HCT116 (cell line): ENCODE measurements at regions not wholly inside any gene's neighbourhood (a gene's known extent, or its start where the extent isn't known, plus 50 kb on each side); places are given as distances from the start of the nearest gene placed in this dataset.

ENCODE experiments used
- ATAC-seq: fragments of 200-7000 bp; cut with Tn5 transposase; 2 replicates; pipeline ENCODE4 v1.9.1; 2020; ENCODE audit warnings: mild to moderate bottlenecking, moderate library complexity
- BruUV-seq: library from RNA; stranded (reverse); fragments of 400-500 nt; replicated peaks from 2 replicates; lab custom pipeline; 2021; lab: Mats Ljungman, UMichigan
- CTCF ChIA-PET: fragments of 300-600 bp; sonication (Branson Sonifier 250); formaldehyde crosslinking; loops from one replicate; lab custom pipeline; 2021; ENCODE audit warnings: antibody characterized with exemption; lab: Charles Lee
- POLR2A ChIA-PET: fragments of 300-600, 350-600 bp; sonication (Branson Sonifier 250); formaldehyde crosslinking; loops from one replicate; lab custom pipeline; 2021; ENCODE audit warnings: antibody characterized with exemption; lab: Charles Lee
- RAD21 ChIA-PET, 2 experiments: fragments of 300-600 bp; sonication (Branson Sonifier 250); formaldehyde crosslinking; loops; one replicate each; lab custom pipeline; 2023; ENCODE audit warnings: low total read pairs in 2 of 2; ENCODE audit not compliant: uncharacterized antibody in 2 of 2, unreplicated experiment in 2 of 2, low non-redundant PET in 1 of 2; lab: Charles Lee
- DNase-seq: peaks from one replicate; pipeline ENCODE4 v3.0.0-alpha.2; 2010; ENCODE audit warnings: low read depth, low spot score
- H2AFZ ChIP-seq: fragments of 200-600 bp; shearing (Covaris generic), sonication (generic); 2 replicates; pipeline ENCODE4 v1.6.1; 2017; ENCODE audit warnings: low read depth, mixed run types, mixed read lengths, antibody characterized with exemption, low read length; ENCODE audit not compliant: poor library complexity, severe bottlenecking
- H3K27ac ChIP-seq: 2 replicates; pipeline ENCODE4 v1.5.1; 2012; ENCODE audit warnings: low read depth, low read length
- H3K27me3 ChIP-seq: fragments of 200-600 bp; sonication (generic); 2 replicates; pipeline ENCODE4 v1.6.1; 2016; ENCODE audit warnings: mixed run types, low read length, mixed read lengths; ENCODE audit not compliant: insufficient read depth
- H3K36me3 ChIP-seq, 2 experiments: fragments of 200-500 bp in 1 of 2; fragments of 200-600 bp in 1 of 2; sonication (Bioruptor generic) in 1 of 2; sonication (generic) in 1 of 2; 2 replicates each; pipeline versions ENCODE4 v1.5.1 to v1.6.1; 2014 to 2016; ENCODE audit warnings: low read length in 2 of 2, inconsistent platforms in 1 of 2, mixed read lengths in 1 of 2, mixed run types in 1 of 2; ENCODE audit not compliant: insufficient read depth in 2 of 2, control insufficient read depth in 1 of 2
- H3K4me1 ChIP-seq, 2 experiments: fragments of 200-600 bp in 1 of 2; sonication (generic) in 1 of 2; 2 replicates each; pipeline versions ENCODE4 v1.5.1 to v1.6.1; 2012 to 2017; ENCODE audit warnings: low read length in 2 of 2, inconsistent platforms in 1 of 2, mild to moderate bottlenecking in 1 of 2, mixed read lengths in 1 of 2, mixed run types in 1 of 2, moderate library complexity in 1 of 2; ENCODE audit not compliant: insufficient read depth in 2 of 2, control insufficient read depth in 1 of 2
- H3K4me2 ChIP-seq: fragments of 200-600 bp; sonication (generic); 2 replicates; pipeline ENCODE4 v1.6.1; 2017; ENCODE audit warnings: mixed run types, low read length, mixed read lengths
- H3K4me3 ChIP-seq, 2 experiments: fragments of 200-600 bp in 1 of 2; sonication (generic) in 1 of 2; replicated peaks in 1 of 2; 2 replicates each; pipeline ENCODE4 v1.5.1; 2011 to 2016; ENCODE audit warnings: low read length in 2 of 2, control low read depth in 1 of 2, low read depth in 1 of 2, mild to moderate bottlenecking in 1 of 2, mixed read lengths in 1 of 2, mixed run types in 1 of 2
- H3K79me2 ChIP-seq: fragments of 200-600 bp; sonication (generic); 2 replicates; pipeline ENCODE4 v1.6.1; 2017; ENCODE audit warnings: mild to moderate bottlenecking, mixed run types, low read length, moderate library complexity, mixed read lengths; ENCODE audit not compliant: insufficient read depth
- H3K9ac ChIP-seq: fragments of 200-600 bp; sonication (generic); 2 replicates; pipeline ENCODE4 v1.6.1; 2016; ENCODE audit warnings: low read length, mixed read lengths
- H3K9me2 ChIP-seq: fragments of 200-600 bp; sonication (generic), shearing (Covaris generic); 2 replicates; pipeline ENCODE4 v1.6.1; 2017; ENCODE audit warnings: mixed run types, mild to moderate bottlenecking, moderate library complexity; ENCODE audit not compliant: insufficient read depth
- H3K9me3 ChIP-seq, 2 experiments: fragments of 200-500 bp in 1 of 2; fragments of 200-600 bp in 1 of 2; sonication (Bioruptor generic) in 1 of 2; sonication (generic) in 1 of 2; 2 replicates each; pipeline ENCODE4 v1.6.1; 2014 to 2017; ENCODE audit warnings: low read length in 2 of 2, mixed read lengths in 2 of 2, inconsistent platforms in 1 of 2, low read depth in 1 of 2, mild to moderate bottlenecking in 1 of 2, mixed run types in 1 of 2, moderate library complexity in 1 of 2; ENCODE audit not compliant: control insufficient read depth in 1 of 2, insufficient read depth in 1 of 2
- H4K20me1 ChIP-seq: fragments of 200-600 bp; sonication (generic), shearing (Covaris generic); 2 replicates; pipeline ENCODE4 v1.6.1; 2017; ENCODE audit warnings: mixed run types, mild to moderate bottlenecking, moderate library complexity; ENCODE audit not compliant: insufficient read depth
- ATF3 ChIP-seq: IDR thresholded peaks from 2 replicates; pipeline ENCODE4 v1.6.1; 2012
- CEBPB ChIP-seq: IDR thresholded peaks from 2 replicates; pipeline ENCODE4 v1.6.1; 2012; ENCODE audit warnings: low read depth
- EGR1 ChIP-seq: IDR thresholded peaks from 2 replicates; pipeline ENCODE4 v1.6.1; 2012; ENCODE audit warnings: low read depth
- ELF1 ChIP-seq: IDR thresholded peaks from 2 replicates; pipeline ENCODE4 v1.6.1; 2012; ENCODE audit warnings: low read depth, borderline replicate concordance
- EZH2 ChIP-seq: fragments of 200-600 bp; sonication (generic); IDR thresholded peaks from 2 replicates; pipeline ENCODE4 v1.6.1; 2017; ENCODE audit warnings: antibody characterized with exemption, mixed run types
- EZH2phosphoT487 ChIP-seq: fragments of 200-600 bp; IDR thresholded peaks from 2 replicates; pipeline ENCODE4 v1.6.1; 2018; ENCODE audit warnings: antibody characterized with exemption, borderline replicate concordance
- FOSL1 ChIP-seq: IDR thresholded peaks from 2 replicates; pipeline ENCODE4 v1.6.1; 2012; ENCODE audit warnings: low read depth
- JUND ChIP-seq: IDR thresholded peaks from 2 replicates; pipeline ENCODE4 v1.6.1; 2012
- MAX ChIP-seq: IDR thresholded peaks from 2 replicates; pipeline ENCODE4 v1.6.1; 2012
- POLR2A ChIP-seq: IDR thresholded peaks from 2 replicates; pipeline ENCODE4 v1.7.0; 2011; ENCODE audit warnings: borderline replicate concordance; ENCODE audit not compliant: insufficient read depth, insufficient read length; ENCODE audit errors: extremely low read depth
- POLR2AphosphoS5 ChIP-seq: IDR thresholded peaks from 2 replicates; pipeline ENCODE4 v1.6.1; 2011; ENCODE audit warnings: mild to moderate bottlenecking, low read depth, low read length, moderate library complexity
- REST ChIP-seq: IDR thresholded peaks from 2 replicates; pipeline ENCODE4 v1.6.1; 2012; ENCODE audit warnings: low read depth
- SIN3A ChIP-seq: IDR thresholded peaks from 2 replicates; pipeline ENCODE4 v1.6.1; 2012; ENCODE audit warnings: low read depth
- SP1 ChIP-seq: IDR thresholded peaks from 2 replicates; pipeline ENCODE4 v1.6.1; 2012; ENCODE audit warnings: low read depth
- SRF ChIP-seq: IDR thresholded peaks from 2 replicates; pipeline ENCODE4 v1.6.1; 2012; ENCODE audit warnings: low read depth
- TCF7L2 ChIP-seq: IDR thresholded peaks from 2 replicates; pipeline ENCODE4 v1.7.0; 2011; ENCODE audit warnings: borderline replicate concordance, inconsistent platforms; ENCODE audit not compliant: insufficient read depth, insufficient read length; ENCODE audit errors: extremely low read depth
- YY1 ChIP-seq: IDR thresholded peaks from 2 replicates; pipeline ENCODE4 v1.6.1; 2011; ENCODE audit warnings: low read length, low read depth, moderate library complexity, mild to moderate bottlenecking; ENCODE audit not compliant: insufficient replicate concordance; ENCODE audit errors: extremely low read depth
- ZBTB33 ChIP-seq: IDR thresholded peaks from 2 replicates; pipeline ENCODE4 v1.6.1; 2011; ENCODE audit warnings: mild to moderate bottlenecking, low read length, moderate library complexity; ENCODE audit not compliant: insufficient replicate concordance; ENCODE audit errors: extremely low read depth
- ZFX ChIP-seq: fragments of 450-650 bp; IDR thresholded peaks from 2 replicates; pipeline ENCODE4 v1.6.1; 2017
- ZNF274 ChIP-seq: fragments of 200-500 bp; sonication (Bioruptor generic); IDR thresholded peaks from 2 replicates; pipeline ENCODE4 v1.6.1; 2014; ENCODE audit warnings: mild to moderate bottlenecking, low read depth, low read length, inconsistent platforms
- intact Hi-C: fragments of 100-400 bp; cut with micrococcal nuclease; formaldehyde crosslinking; loops from 2 replicates; pipeline ENCODE4 v1.10.0; 2022

- H3K27me3 ChIP-seq = no peaks in the 10 kb centered on the region
- no peaks in the 10 kb centered on the region for H3K9me2 ChIP-seq
- H3K27ac ChIP-seq = no peak overlapping the region
- TF ChIP-seq EZH2phosphoT487 (no peak), MAX (no peak), ZBTB33 (no peak), ATF3 (no peak), SRF (no peak), ZNF274 (no peak), FOSL1 (no peak), EGR1 (no peak), ELF1 (no peak), SIN3A (no peak), CEBPB (no peak), YY1 (no peak), POLR2AphosphoS5 (no peak), TCF7L2 (no peak), REST (no peak), JUND (no peak), SP1 (no peak), EZH2 (no peak), POLR2A (no peak), ZFX (no peak)
- POLR2A ChIA-PET = no interaction called here
- CTCF ChIA-PET = no interaction called here
- H3K4me1 ChIP-seq = no peaks in the 10 kb centered on the region
- no peaks in the 10 kb centered on the region for H4K20me1 ChIP-seq
- no peak overlapping the region for H3K4me2 ChIP-seq
- intact Hi-C loops = no loop called here
- no peaks in the 10 kb centered on the region for H3K9me3 ChIP-seq
- H3K4me3 ChIP-seq = no peak overlapping the region
- RAD21 ChIA-PET = no interaction called here
- H3K79me2 ChIP-seq = no peaks in the 10 kb centered on the region
- DNase-seq = no peak
- no peak overlapping the region for H2AFZ ChIP-seq
- no TSS peak for BruUV-seq
- no peak overlapping the region for H3K9ac ChIP-seq
- no peaks in the 10 kb centered on the region for H3K36me3 ChIP-seq
- ATAC-seq = no peak
Observed at GRCh38 chr7:125118444-125118843, 188.8 kb upstream of the POT1 start.
